PC-9 (cell line): ENCODE measurements at regions not wholly inside any gene's neighbourhood (a gene's known extent, or its start where the extent isn't known, plus 50 kb on each side); places are given as distances from the start of the nearest gene placed in this dataset.

Experiments
- BruUV-seq: library from RNA; stranded (reverse); fragments of 400-500 nt; replicated peaks from 2 replicates; lab custom pipeline; 2021; lab: Mats Ljungman, UMichigan
- CTCF ChIA-PET: fragments of 300-600 bp; sonication (Branson Sonifier 250); formaldehyde crosslinking; loops from one replicate; lab custom pipeline; 2022; ENCODE audit warnings: antibody characterized with exemption; lab: Charles Lee
- POLR2A ChIA-PET: fragments of 300-600 bp; sonication (Branson Sonifier 250); formaldehyde crosslinking; loops from one replicate; lab custom pipeline; 2022; ENCODE audit warnings: antibody characterized with exemption; ENCODE audit not compliant: unreplicated experiment; lab: Charles Lee
- DNase-seq, 2 experiments: peaks; one replicate each; pipeline versions ENCODE4 v3.0.0 to v3.0.0-alpha.2; 2015 to 2022; ENCODE audit warnings: mixed read lengths in 1 of 2
- H2AFZ ChIP-seq: fragments of 200-600 bp; sonication (generic); 2 replicates; pipeline ENCODE4 v1.8.1; 2017; ENCODE audit warnings: antibody characterized with exemption
- H3F3A ChIP-seq: fragments of 200-600 bp; sonication (generic); 2 replicates; pipeline ENCODE4 v1.8.1; 2017; ENCODE audit warnings: antibody characterized with exemption, mild to moderate bottlenecking, low read depth; ENCODE audit not compliant: insufficient read depth
- H3K27ac ChIP-seq: fragments of 200-600 bp; sonication (generic); 2 replicates; pipeline ENCODE4 v1.6.1; 2016; ENCODE audit warnings: mixed run types
- H3K27me3 ChIP-seq: fragments of 200-600 bp; sonication (generic); 2 replicates; pipeline ENCODE4 v1.6.1; 2016; ENCODE audit warnings: low read depth, mixed run types; ENCODE audit not compliant: insufficient read depth
- H3K36me3 ChIP-seq: fragments of 200-600 bp; sonication (generic); 2 replicates; pipeline ENCODE4 v1.6.1; 2016; ENCODE audit warnings: low read depth, mixed run types
- H3K4me1 ChIP-seq: fragments of 200-600 bp; sonication (generic); replicated peaks from 2 replicates; pipeline ENCODE4 v1.6.1; 2016; ENCODE audit warnings: mixed run types; ENCODE audit not compliant: insufficient read depth
- H3K4me2 ChIP-seq: fragments of 200-600 bp; sonication (generic); 2 replicates; pipeline ENCODE4 v1.6.1; 2017; ENCODE audit warnings: mixed run types
- H3K4me3 ChIP-seq: fragments of 200-600 bp; sonication (generic); 2 replicates; pipeline ENCODE4 v1.6.1; 2016; ENCODE audit warnings: mixed run types
- H3K79me2 ChIP-seq: fragments of 200-600 bp; sonication (generic); 2 replicates; pipeline ENCODE4 v1.6.1; 2017; ENCODE audit warnings: low read depth, mixed run types
- H3K9me2 ChIP-seq: fragments of 200-600 bp; sonication (generic); 2 replicates; pipeline ENCODE4 v1.8.1; 2017; ENCODE audit warnings: mild to moderate bottlenecking; ENCODE audit not compliant: insufficient read depth
- H3K9me3 ChIP-seq: fragments of 200-600 bp; sonication (generic); 2 replicates; pipeline ENCODE4 v1.8.1; 2016; ENCODE audit warnings: low read depth; ENCODE audit not compliant: insufficient read depth
- H4K20me1 ChIP-seq: fragments of 200-600 bp; sonication (generic); 2 replicates; pipeline ENCODE4 v1.8.1; 2017; ENCODE audit not compliant: insufficient read depth
- EZH2 ChIP-seq: fragments of 200-600 bp; sonication (generic); IDR thresholded peaks from 2 replicates; pipeline ENCODE4 v1.8.0; 2017; ENCODE audit warnings: antibody characterized with exemption, low read depth
- intact Hi-C: fragments of 100-400 bp; cut with micrococcal nuclease; formaldehyde crosslinking; loops from one replicate; pipeline ENCODE4 v1.10.0; 2022; ENCODE audit not compliant: unreplicated experiment
- TF ChIP-seq, protein P1 (sequence below): fragments of 200-600 bp; sonication (generic); conservative IDR thresholded peaks from 2 replicates; pipeline ENCODE4 v1.6.1; 2017; ENCODE audit warnings: mixed run types, antibody characterized with exemption, mild to moderate bottlenecking, moderate library complexity

DNA sequence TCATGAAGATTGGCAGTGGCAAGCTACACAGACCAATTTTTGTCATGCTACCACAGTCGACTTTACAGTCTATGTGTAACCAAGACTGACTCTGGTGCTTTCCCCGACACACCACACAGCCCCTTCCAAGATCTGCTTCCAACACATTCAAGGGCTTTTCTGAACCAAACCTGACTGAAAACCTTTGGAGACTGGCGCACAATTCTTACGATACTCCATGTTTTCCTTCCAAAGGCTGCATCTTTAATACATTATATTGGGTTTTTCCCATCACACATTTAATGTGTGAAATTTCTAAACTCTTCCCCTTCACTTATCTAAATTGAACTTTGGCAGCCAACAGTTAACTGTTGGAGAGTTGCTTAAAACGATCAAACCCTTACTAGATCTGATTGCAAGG is 127.7 kb upstream of the SOX5 start:
- Histone ChIP-seq H3K9me3 (no peaks in the 10 kb centered on the region), H3K36me3 (no peaks in the 10 kb centered on the region), H3K9me2 (no peaks in the 10 kb centered on the region), H3K4me1 (no peaks in the 10 kb centered on the region), H3K27me3 (no peaks in the 10 kb centered on the region), H4K20me1 (no peaks in the 10 kb centered on the region), H3K79me2 (no peaks in the 10 kb centered on the region), H3K27ac (no peak overlapping the region), H2AFZ (no peak overlapping the region), H3K4me3 (no peak overlapping the region), H3K4me2 (no peak overlapping the region), H3F3A (no peaks in the 10 kb centered on the region)
- intact Hi-C loops: no loop called here
- BruUV-seq: no TSS peak
- no peak for TF ChIP-seq EZH2
- TF ChIP-seq, protein P1, sequence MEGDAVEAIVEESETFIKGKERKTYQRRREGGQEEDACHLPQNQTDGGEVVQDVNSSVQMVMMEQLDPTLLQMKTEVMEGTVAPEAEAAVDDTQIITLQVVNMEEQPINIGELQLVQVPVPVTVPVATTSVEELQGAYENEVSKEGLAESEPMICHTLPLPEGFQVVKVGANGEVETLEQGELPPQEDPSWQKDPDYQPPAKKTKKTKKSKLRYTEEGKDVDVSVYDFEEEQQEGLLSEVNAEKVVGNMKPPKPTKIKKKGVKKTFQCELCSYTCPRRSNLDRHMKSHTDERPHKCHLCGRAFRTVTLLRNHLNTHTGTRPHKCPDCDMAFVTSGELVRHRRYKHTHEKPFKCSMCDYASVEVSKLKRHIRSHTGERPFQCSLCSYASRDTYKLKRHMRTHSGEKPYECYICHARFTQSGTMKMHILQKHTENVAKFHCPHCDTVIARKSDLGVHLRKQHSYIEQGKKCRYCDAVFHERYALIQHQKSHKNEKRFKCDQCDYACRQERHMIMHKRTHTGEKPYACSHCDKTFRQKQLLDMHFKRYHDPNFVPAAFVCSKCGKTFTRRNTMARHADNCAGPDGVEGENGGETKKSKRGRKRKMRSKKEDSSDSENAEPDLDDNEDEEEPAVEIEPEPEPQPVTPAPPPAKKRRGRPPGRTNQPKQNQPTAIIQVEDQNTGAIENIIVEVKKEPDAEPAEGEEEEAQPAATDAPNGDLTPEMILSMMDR: no peak
- ChIA-PET POLR2A (no interaction called here), CTCF (no interaction called here)
- no peak for DNase-seq

DNA sequence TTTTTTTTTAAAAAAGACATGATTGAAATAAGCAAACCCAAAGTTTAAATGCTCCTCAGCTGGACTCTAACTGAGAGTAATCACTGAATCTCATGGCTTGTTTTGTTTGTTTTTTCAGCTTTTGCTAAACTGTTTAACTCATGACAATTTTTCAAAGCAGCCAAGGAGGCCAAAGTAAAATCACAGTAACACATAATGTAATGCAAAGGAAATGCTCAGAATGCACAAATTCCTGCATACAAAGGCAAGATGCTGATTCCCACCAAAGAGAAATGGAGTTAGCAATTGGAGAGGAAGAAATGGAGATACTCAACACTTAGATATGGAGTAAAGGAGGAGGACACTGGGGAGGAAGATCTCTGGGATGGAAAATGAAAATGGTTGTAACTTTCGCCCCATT is 126.2 kb upstream of the SOX5 start:
- intact Hi-C loops: no loop called here
- Histone ChIP-seq H3K4me1 (no peaks in the 10 kb centered on the region), H2AFZ (no peak overlapping the region), H3F3A (no peaks in the 10 kb centered on the region), H4K20me1 (no peaks in the 10 kb centered on the region), H3K9me3 (no peaks in the 10 kb centered on the region), H3K9me2 (no peaks in the 10 kb centered on the region), H3K36me3 (no peaks in the 10 kb centered on the region), H3K4me2 (no peak overlapping the region), H3K27me3 (0 out of 2 replicates have a peak, but pooled peaks cover 1% of the 10 kb centered on the region), H3K4me3 (no peak overlapping the region), H3K79me2 (no peaks in the 10 kb centered on the region), H3K27ac (no peak overlapping the region)
- ChIA-PET POLR2A (no interaction called here), CTCF (no interaction called here)
- TF ChIP-seq EZH2: no peak
- TF ChIP-seq, protein P1: no peak
- DNase-seq: no peak
- no TSS peak for BruUV-seq

DNA sequence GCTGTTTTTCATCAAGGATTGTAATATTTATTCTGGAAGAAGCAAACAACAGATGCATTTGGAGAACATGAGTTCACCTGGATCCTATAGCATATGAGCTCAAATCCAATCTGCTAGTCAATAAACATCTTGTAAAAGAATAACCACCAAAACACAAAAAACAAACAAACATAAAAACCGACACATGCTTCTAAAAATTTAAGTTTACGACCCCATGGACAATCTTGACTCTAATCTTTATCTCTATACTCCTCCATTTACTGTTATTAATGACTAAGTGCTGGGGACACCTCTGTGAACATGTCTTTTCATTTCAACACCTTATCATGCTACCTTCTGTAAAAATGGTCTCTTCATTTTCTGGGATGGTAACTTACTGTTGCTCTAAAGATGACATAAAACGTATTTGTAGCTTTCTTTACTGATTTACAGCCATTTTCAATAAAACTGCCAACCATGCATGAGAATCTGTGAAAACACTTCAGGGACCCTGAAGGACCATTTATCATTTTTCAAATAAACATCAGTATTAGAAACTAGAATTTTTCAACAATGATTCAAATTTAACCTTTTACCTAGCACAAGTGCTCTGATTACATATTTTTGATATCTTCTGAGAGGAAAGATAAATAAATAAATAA is 123.8 kb upstream of the SOX5 start:
- Histone ChIP-seq H3K27ac (no peak overlapping the region), H3K9me2 (no peaks in the 10 kb centered on the region), H2AFZ (no peak overlapping the region), H4K20me1 (no peaks in the 10 kb centered on the region), H3K9me3 (no peaks in the 10 kb centered on the region), H3K36me3 (no peaks in the 10 kb centered on the region), H3K4me1 (no peaks in the 10 kb centered on the region), H3K27me3 (0 out of 2 replicates have a peak, but pooled peaks cover 3% of the 10 kb centered on the region), H3K4me3 (no peak overlapping the region), H3F3A (no peaks in the 10 kb centered on the region), H3K79me2 (no peaks in the 10 kb centered on the region), H3K4me2 (no peak overlapping the region)
- no peak for TF ChIP-seq EZH2
- TF ChIP-seq, protein P1: no peak
- no peak for DNase-seq
- BruUV-seq: no TSS peak
- ChIA-PET POLR2A (no interaction called here), CTCF (no interaction called here)
- intact Hi-C loops: no loop called here
